HG02938 (cell line): ENCODE measurements at regions not wholly inside any gene's neighbourhood (a gene's known extent, or its start where the extent isn't known, plus 50 kb on each side); places are given as distances from the start of the nearest gene placed in this dataset.
"Not testable (repeated sequence)": the region's sequence is repeated elsewhere in the genome, so short reads cannot be mapped to it uniquely, and the experiment has no call there.

Experiments
- ATAC-seq: cut with Tn5 transposase; IDR thresholded peaks from one replicate; pipeline ENCODE4 v1.9.1; 2021; ENCODE audit warnings: mild to moderate bottlenecking, moderate library complexity; ENCODE audit not compliant: unreplicated experiment

GRCh38 chr2:223460209-223460608, 142.0 kb downstream of the SCG2 start:
- ATAC-seq, result no peak

- no peak for ATAC-seq
Measured at GRCh38 chr2:223460774-223461211, 141.4 kb downstream of the SCG2 start.

- no peak for ATAC-seq
Measured at GRCh38 chr2:223464071-223464470, 138.1 kb downstream of the SCG2 start.

GRCh38 chr2:223465793-223466192, 136.4 kb downstream of the SCG2 start:
- no peak for ATAC-seq

- no peak for ATAC-seq
Measured at GRCh38 chr2:223467196-223467595, 135.0 kb downstream of the SCG2 start.

GRCh38 chr2:223469270-223470046, 132.7 kb downstream of the SCG2 start:
- ATAC-seq, result no peak

DNA sequence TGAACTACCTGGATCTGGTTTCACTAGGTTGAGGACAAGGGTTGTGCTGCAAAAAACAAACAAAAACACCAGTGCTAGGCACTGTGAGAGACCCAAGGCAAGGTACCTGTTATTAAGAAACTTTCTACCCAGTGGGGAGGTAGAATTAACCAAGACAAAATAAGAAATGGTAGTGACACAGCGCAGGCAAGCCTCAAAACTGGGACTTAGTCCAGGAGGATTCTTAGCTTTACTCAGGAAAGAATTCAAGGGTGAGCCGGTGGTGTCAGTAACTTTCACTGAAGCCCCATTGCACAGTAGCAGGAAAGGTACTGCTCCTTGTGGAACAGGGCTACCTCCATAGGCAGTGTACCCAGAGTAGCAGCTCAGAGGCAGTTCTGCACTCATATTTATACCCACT, 131.6 kb downstream of the SCG2 start:
- ATAC-seq, result no peak

GRCh38 chr2:223472771-223473170, 129.4 kb downstream of the SCG2 start:
- ATAC-seq, result no peak

GRCh38 chr2:223474893-223475292, 127.3 kb downstream of the SCG2 start:
- no peak for ATAC-seq

DNA sequence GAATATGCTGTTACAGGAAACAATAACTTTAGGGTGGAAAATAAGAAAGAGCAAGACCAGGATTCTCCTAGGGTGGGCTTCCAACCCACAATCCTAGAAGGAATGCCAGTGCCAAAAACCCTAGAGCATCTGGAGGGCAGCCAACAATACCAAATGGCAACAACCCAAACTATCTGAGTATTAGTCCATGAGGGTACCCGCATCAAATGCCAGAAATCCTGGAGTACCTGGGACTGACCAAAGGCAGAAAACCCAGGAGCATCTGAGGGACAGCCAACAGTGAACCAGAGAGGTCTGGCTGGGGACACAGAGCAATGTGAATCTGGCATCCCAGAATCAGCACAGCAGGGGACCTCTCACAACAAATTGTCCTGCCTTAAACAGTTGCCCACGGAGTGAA, 126.3 kb downstream of the SCG2 start:
- no peak for ATAC-seq

- ATAC-seq, result no peak
Measured at GRCh38 chr2:223477318-223477717, 124.8 kb downstream of the SCG2 start.

DNA sequence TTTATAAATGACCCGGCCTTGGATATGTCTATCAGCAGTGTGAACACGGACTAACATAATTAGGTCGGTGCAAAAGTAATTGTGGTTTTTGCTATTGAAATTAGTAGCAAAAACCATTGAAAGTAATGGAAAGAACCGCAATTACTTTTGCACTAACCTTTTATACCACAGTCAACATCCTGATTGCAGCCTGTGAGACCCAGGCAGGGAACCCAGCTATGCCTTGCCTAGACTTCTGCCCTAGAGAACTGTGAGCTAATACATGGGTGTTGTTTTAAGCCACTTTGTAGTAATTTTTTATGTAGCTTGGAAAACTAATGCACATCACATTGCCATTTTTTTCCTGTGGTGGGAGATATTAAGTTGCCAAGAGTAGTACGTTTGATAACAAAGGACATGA, 120.7 kb downstream of the SCG2 start:
- no peak for ATAC-seq

DNA sequence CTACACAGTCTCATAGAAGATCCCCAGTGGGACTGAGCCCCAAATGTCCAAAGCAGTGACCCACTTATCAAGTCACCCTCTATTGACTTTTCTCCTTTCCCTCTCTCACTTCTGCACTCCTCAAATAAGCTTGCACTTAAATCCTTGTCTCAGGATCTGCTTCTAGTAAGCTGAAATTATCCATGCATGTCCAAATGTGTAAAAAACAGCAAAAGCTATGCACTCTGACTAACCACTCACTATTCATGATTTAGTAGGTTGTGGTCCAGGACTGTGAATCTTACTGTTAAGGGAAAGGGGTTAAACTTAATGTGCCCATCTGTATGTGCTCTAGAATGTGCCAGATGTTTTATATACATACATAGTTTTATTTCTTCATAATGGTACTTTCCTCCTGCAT, 115.4 kb downstream of the SCG2 start:
- ATAC-seq, result no peak

- no peak for ATAC-seq
Measured at GRCh38 chr2:223487214-223487846, 114.8 kb downstream of the SCG2 start.

DNA sequence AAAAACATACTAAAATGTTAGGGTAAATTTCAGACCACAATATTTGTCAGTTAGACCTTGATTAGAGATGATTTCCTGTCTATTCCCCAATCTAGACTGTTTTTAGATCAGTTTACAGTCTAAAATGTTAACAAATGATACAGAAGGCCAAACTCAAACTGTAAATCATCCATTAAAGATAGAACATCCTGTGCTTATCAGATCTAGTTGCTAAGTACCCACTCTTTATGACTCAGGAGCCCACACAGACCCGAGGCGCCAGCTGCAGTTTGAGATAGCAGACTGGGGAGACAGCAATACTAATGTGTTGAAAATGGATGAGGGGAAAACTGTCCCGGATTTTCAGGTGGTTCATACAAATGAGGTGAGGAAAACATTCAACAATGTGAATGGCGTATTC, 113.3 kb downstream of the SCG2 start:
- no peak for ATAC-seq

GRCh38 chr2:223494496-223494895, 107.7 kb downstream of the SCG2 start:
- no peak for ATAC-seq

DNA sequence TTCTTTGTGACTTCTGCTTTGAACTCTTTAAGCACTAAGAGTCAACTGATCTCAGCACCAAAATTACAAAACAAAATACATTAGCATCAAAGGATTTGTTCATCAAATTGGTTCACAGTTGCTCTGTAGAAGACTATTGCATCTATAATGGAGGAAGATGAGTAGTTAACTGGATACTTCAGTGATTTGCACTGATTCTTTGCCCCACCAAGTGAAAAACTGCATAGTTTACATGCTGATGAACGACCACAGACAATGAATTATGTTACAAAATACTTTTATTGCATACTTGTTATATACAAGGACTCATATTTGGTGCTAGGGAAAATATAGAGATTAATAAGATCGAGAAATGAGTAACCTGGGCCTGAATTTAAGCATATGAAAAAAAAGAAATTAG, 107.2 kb downstream of the SCG2 start:
- ATAC-seq, result no peak

GRCh38 chr2:223496853-223497252, 105.3 kb downstream of the SCG2 start:
- not testable (repeated sequence) for ATAC-seq

DNA sequence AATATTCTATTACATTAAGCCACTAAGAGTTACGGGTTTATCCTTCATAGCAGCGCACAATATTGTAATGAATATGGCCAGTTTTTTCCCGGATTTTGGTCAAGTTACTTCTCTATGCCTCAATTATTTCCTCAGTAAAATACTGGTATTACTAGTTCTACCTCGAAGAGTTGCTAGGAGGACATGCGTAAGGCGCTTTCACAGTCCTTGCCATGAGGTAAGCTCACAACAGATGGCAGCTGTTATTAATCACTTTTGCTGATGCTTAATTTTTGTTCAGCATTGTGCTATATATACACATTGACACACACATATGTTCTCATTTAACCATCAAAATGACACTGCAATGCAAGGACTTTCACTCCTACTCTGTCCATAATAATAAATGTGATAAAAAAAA, 101.5 kb downstream of the SCG2 start:
- ATAC-seq, result no peak

DNA sequence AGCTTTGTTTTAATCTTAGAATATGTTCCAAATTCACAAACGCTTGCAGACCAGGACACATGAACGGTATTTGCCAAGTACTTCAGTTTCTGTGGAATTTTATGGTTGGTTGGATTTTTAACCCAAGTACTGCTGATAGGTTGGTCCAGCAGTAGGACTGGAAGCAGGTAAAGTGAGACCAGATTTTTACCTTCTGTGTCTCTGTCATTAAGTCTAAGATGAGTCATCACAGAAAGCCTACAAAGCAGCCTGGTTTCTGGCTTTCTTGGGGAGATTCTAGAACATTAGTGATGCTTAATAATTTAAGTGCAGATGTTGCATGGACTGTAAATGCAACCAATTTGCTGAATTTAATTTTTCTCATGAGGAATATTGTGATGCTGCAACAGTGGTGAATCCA, 100.5 kb downstream of the SCG2 start:
- no peak for ATAC-seq

GRCh38 chr2:223503746-223504145, 98.4 kb downstream of the SCG2 start:
- ATAC-seq, result no peak

DNA sequence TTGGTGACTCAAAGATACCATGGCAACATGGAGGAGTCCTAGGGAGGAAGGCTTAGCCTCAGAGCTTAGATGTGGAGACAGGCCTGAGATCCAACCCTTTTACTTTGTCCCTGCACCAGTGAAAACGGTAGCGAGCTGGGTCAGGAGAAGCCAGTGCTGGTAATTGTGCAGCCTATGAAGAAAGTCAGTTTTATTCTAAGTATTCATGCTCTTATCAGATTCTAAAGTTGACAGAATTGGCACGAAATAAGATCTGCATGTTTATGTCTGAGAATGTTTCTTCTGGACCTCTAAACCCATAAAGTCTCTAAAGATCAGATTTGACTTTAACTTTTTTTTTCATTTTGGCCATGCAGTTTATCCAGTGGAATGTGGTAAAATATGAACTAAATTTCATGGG, 93.8 kb downstream of the SCG2 start:
- ATAC-seq, result no peak

DNA sequence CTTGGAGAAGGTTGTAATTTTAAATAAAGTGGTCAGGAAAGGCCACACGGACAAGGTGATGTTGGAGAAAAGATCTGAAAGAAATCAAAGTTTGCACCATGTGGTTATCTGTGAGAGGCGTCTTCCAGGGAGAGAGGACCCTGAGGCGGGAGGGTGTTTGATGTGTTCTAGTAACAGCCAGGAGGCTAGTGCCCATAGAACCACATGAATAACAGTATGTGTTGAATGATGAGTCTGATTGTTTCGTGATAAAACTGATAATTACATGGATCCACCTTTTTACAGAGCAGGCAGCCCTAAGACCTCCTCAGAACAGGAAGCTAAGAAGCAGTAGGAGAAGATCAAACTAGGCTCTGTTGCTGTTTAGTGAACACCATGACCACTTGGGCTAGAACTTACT, 91.4 kb downstream of the SCG2 start:
- no peak for ATAC-seq
